ENCODE measurements at regions not wholly inside any gene's neighbourhood (a gene's known extent, or its start where the extent isn't known, plus 50 kb on each side); places are given as distances from the start of the nearest gene placed in this dataset.

- TF ChIP-seq JUND (IDR thresholded peaks at IDR 0.05; ENCODE audit: low read depth) = no peak
- in situ Hi-C loops (cut with HindIII; ENCODE audit: low pct_unique_long_range_greater_than_20kb, low sequenced_read_pairs) = no loop called here
- no peak for DNase-seq (ENCODE audit: low read depth in 1 of 2, low spot score in 1 of 2)
These were observed 105.1 kb upstream of the RPL38 start for GRCh38 chr17:74098136-74099024.

- DNase-seq (ENCODE audit: low read depth in 1 of 2, low spot score in 1 of 2) = no peak
- no peak for TF ChIP-seq JUND (IDR thresholded peaks at IDR 0.05; ENCODE audit: low read depth)
- in situ Hi-C loops (cut with HindIII; ENCODE audit: low pct_unique_long_range_greater_than_20kb, low sequenced_read_pairs) = no loop called here
These were observed 103.8 kb upstream of the RPL38 start for GRCh38 chr17:74099442-74100340.

- no peak for TF ChIP-seq JUND (IDR thresholded peaks at IDR 0.05; ENCODE audit: low read depth)
- in situ Hi-C loops (cut with HindIII; ENCODE audit: low pct_unique_long_range_greater_than_20kb, low sequenced_read_pairs) = no loop called here
These were observed 98.6 kb upstream of the RPL38 start for GRCh38 chr17:74104921-74105320.

GRCh38 chr17:74107107-74107506, 96.4 kb upstream of the RPL38 start:
- no peak for DNase-seq (ENCODE audit: low read depth in 1 of 2, low spot score in 1 of 2)
- TF ChIP-seq JUND (IDR thresholded peaks at IDR 0.05; ENCODE audit: low read depth) = no peak

More at GRCh38 chr17:74104921-74105320, 98.6 kb upstream of the RPL38 start:
- no peak for DNase-seq (ENCODE audit: low read depth in 1 of 2, low spot score in 1 of 2)

GRCh38 chr17:74108126-74108705, 95.3 kb upstream of the RPL38 start:
- in situ Hi-C loops (cut with HindIII; ENCODE audit: low pct_unique_long_range_greater_than_20kb, low sequenced_read_pairs) = no loop called here
- no peak for TF ChIP-seq JUND (IDR thresholded peaks at IDR 0.05; ENCODE audit: low read depth)

More at GRCh38 chr17:74107107-74107506, 96.4 kb upstream of the RPL38 start:
- in situ Hi-C loops (cut with HindIII; ENCODE audit: low pct_unique_long_range_greater_than_20kb, low sequenced_read_pairs) = no loop called here

GRCh38 chr17:74110467-74110866, 93.0 kb upstream of the RPL38 start:
- in situ Hi-C loops (cut with HindIII; ENCODE audit: low pct_unique_long_range_greater_than_20kb, low sequenced_read_pairs) = no loop called here
- no peak for DNase-seq (ENCODE audit: low read depth in 1 of 2, low spot score in 1 of 2)
- no peak for TF ChIP-seq JUND (IDR thresholded peaks at IDR 0.05; ENCODE audit: low read depth)

More at GRCh38 chr17:74108126-74108705, 95.3 kb upstream of the RPL38 start:
- DNase-seq (ENCODE audit: low read depth in 1 of 2, low spot score in 1 of 2) = no peak

- DNase-seq (ENCODE audit: low read depth in 1 of 2, low spot score in 1 of 2) = no peak
- no peak for TF ChIP-seq JUND (IDR thresholded peaks at IDR 0.05; ENCODE audit: low read depth)
- in situ Hi-C loops (cut with HindIII; ENCODE audit: low pct_unique_long_range_greater_than_20kb, low sequenced_read_pairs) = no loop called here
These were observed 90.2 kb upstream of the RPL38 start for GRCh38 chr17:74113326-74113725.

- in situ Hi-C loops (cut with HindIII; ENCODE audit: low pct_unique_long_range_greater_than_20kb, low sequenced_read_pairs) = no loop called here
- no peak for DNase-seq (ENCODE audit: low read depth in 1 of 2, low spot score in 1 of 2)
- no peak for TF ChIP-seq JUND (IDR thresholded peaks at IDR 0.05; ENCODE audit: low read depth)
These were observed 89.5 kb upstream of the RPL38 start for GRCh38 chr17:74113952-74114351.

- in situ Hi-C loops (cut with HindIII; ENCODE audit: low pct_unique_long_range_greater_than_20kb, low sequenced_read_pairs) = no loop called here
- no peak for DNase-seq (ENCODE audit: low read depth in 1 of 2, low spot score in 1 of 2)
- no peak for TF ChIP-seq JUND (IDR thresholded peaks at IDR 0.05; ENCODE audit: low read depth)
These were observed 88.5 kb upstream of the RPL38 start for GRCh38 chr17:74114881-74115470.

GRCh38 chr17:74115586-74115985, 87.9 kb upstream of the RPL38 start:
- no peak for DNase-seq (ENCODE audit: low read depth in 1 of 2, low spot score in 1 of 2)
- in situ Hi-C loops (cut with HindIII; ENCODE audit: low pct_unique_long_range_greater_than_20kb, low sequenced_read_pairs) = no loop called here
- TF ChIP-seq JUND (IDR thresholded peaks at IDR 0.05; ENCODE audit: low read depth) = no peak

GRCh38 chr17:74116087-74116717, 87.3 kb upstream of the RPL38 start:
- no peak for DNase-seq (ENCODE audit: low read depth in 1 of 2, low spot score in 1 of 2)
- in situ Hi-C loops (cut with HindIII; ENCODE audit: low pct_unique_long_range_greater_than_20kb, low sequenced_read_pairs) = no loop called here
- no peak for TF ChIP-seq JUND (IDR thresholded peaks at IDR 0.05; ENCODE audit: low read depth)

All from T47D (cell line).